Hepatocyte (in vitro differentiated cells): ENCODE measurements at regions not wholly inside any gene's neighbourhood (a gene's known extent, or its start where the extent isn't known, plus 50 kb on each side); places are given as distances from the start of the nearest gene placed in this dataset.

Source experiments
- DNase-seq: peaks from one replicate; pipeline ENCODE4 v3.0.0-alpha.2; 2016; ENCODE audit warnings: low spot score
- H2AFZ ChIP-seq: fragments of 200-600 bp; sonication (generic); 2 replicates; pipeline ENCODE4 v1.6.0; 2016; ENCODE audit warnings: antibody characterized with exemption, mild to moderate bottlenecking
- H3K27ac ChIP-seq: fragments of 200-600 bp; sonication (generic); 2 replicates; pipeline ENCODE4 v1.5.1; 2016; ENCODE audit warnings: mild to moderate bottlenecking
- H3K27me3 ChIP-seq: fragments of 200-600 bp; sonication (generic); 2 replicates; pipeline ENCODE4 v1.6.1; 2016
- H3K36me3 ChIP-seq: fragments of 200-600 bp; sonication (generic); replicated peaks from 2 replicates; pipeline ENCODE4 v1.5.1; 2016; ENCODE audit warnings: low read depth; ENCODE audit not compliant: insufficient read depth
- H3K4me1 ChIP-seq: fragments of 200-600 bp; sonication (generic); 2 replicates; pipeline ENCODE4 v1.5.1; 2016; ENCODE audit warnings: mild to moderate bottlenecking, moderate library complexity; ENCODE audit not compliant: insufficient read depth
- H3K4me2 ChIP-seq: fragments of 200-600 bp; sonication (generic); 2 replicates; pipeline ENCODE4 v1.6.0; 2016
- H3K4me3 ChIP-seq: fragments of 200-600 bp; sonication (generic); 2 replicates; pipeline ENCODE4 v1.5.1; 2016; ENCODE audit warnings: mild to moderate bottlenecking
- H3K79me2 ChIP-seq: fragments of 200-600 bp; sonication (generic); 2 replicates; pipeline ENCODE4 v1.6.0; 2017; ENCODE audit warnings: mild to moderate bottlenecking
- H3K9me2 ChIP-seq: fragments of 200-600 bp; sonication (generic); replicated peaks from 2 replicates; pipeline ENCODE4 v1.6.0; 2017; ENCODE audit warnings: mild to moderate bottlenecking; ENCODE audit not compliant: insufficient read depth
- H3K9me3 ChIP-seq: fragments of 200-600 bp; sonication (generic); 2 replicates; pipeline ENCODE4 v1.5.1; 2016; ENCODE audit warnings: low read depth, mild to moderate bottlenecking
- H4K20me1 ChIP-seq: fragments of 200-600 bp; sonication (generic); 2 replicates; pipeline ENCODE4 v1.6.0; 2016; ENCODE audit warnings: mild to moderate bottlenecking; ENCODE audit not compliant: insufficient read depth, poor library complexity, severe bottlenecking
- CTCF ChIP-seq: fragments of 200-600 bp; sonication (generic); IDR thresholded peaks from 2 replicates; pipeline ENCODE4 v1.5.1; 2016; ENCODE audit warnings: antibody characterized with exemption, mild to moderate bottlenecking; ENCODE audit not compliant: poor library complexity
- EZH2 ChIP-seq: fragments of 200-600 bp; sonication (generic); IDR thresholded peaks from 2 replicates; pipeline ENCODE4 v1.6.1; 2016; ENCODE audit warnings: antibody characterized with exemption, mild to moderate bottlenecking, borderline replicate concordance
- EZH2phosphoT487 ChIP-seq: fragments of 200-600 bp; sonication (generic); IDR thresholded peaks from one replicate; pipeline ENCODE4 v1.6.1; 2018; ENCODE audit warnings: antibody characterized with exemption, mild to moderate bottlenecking, low read depth, moderate library complexity; ENCODE audit not compliant: unreplicated experiment, severe bottlenecking
- WGBS: methylation state at CpG from one replicate; pipeline ENCODE4 v1.1.6; 2016; ENCODE audit warnings: low lambda C conversion rate; ENCODE audit errors: missing lambda C conversion rate; 5-methylcytosine and 5-hydroxymethylcytosine counted together

GRCh38 chr3:120503727-120504616 lies 53.2 kb upstream of the FSTL1 start:
- H3K79me2 ChIP-seq: no peaks in the 10 kb centered on the region
- H2AFZ ChIP-seq: no peak overlapping the region
- no peaks in the 10 kb centered on the region for H3K9me3 ChIP-seq
- no peaks in the 10 kb centered on the region for H3K4me1 ChIP-seq
- H3K4me2 ChIP-seq: no peak overlapping the region
- H3K27me3 ChIP-seq: no peaks in the 10 kb centered on the region
- no peak for TF ChIP-seq EZH2phosphoT487
- no peak for TF ChIP-seq EZH2
- no peak for TF ChIP-seq CTCF
- DNase-seq: no peak
- no peaks in the 10 kb centered on the region for H3K9me2 ChIP-seq
- WGBS: 89% methylated on average over 5 of the region's 5 CpGs
- no peaks in the 10 kb centered on the region for H3K36me3 ChIP-seq
- H4K20me1 ChIP-seq: no peaks in the 10 kb centered on the region
- H3K27ac ChIP-seq: no peak overlapping the region
- H3K4me3 ChIP-seq: no peak overlapping the region

GRCh38 chr3:120502116-120502515 lies 51.3 kb upstream of the FSTL1 start:
- Histone ChIP-seq H3K27ac (no peak overlapping the region), H3K4me2 (no peak overlapping the region), H4K20me1 (no peaks in the 10 kb centered on the region), H3K9me2 (no peaks in the 10 kb centered on the region), H3K36me3 (no peaks in the 10 kb centered on the region), H3K79me2 (no peaks in the 10 kb centered on the region), H3K9me3 (no peaks in the 10 kb centered on the region), H3K4me3 (no peak overlapping the region), H3K27me3 (no peaks in the 10 kb centered on the region), H3K4me1 (peaks cover 3% of the 10 kb centered on the region), H2AFZ (no peak overlapping the region)
- TF ChIP-seq EZH2phosphoT487 (no peak), CTCF (no peak), EZH2 (no peak)
- WGBS: 95% methylated on average over 8 of the region's 8 CpGs
- DNase-seq: no peak
